Parathyroid adenoma (tissue), 2 donors: ENCODE measurements at regions not wholly inside any gene's neighbourhood (a gene's known extent, or its start where the extent isn't known, plus 50 kb on each side); places are given as distances from the start of the nearest gene placed in this dataset.

Source experiments
- H2AFZ ChIP-seq: fragments of 300-600 bp; sonication (generic); one replicate; pipeline ENCODE4 v1.7.0; 2017; ENCODE audit warnings: antibody characterized with exemption, mild to moderate bottlenecking
- H3K27ac ChIP-seq: fragments of 300-600 bp; sonication (generic); one replicate; pipeline ENCODE4 v1.7.0; 2017
- H3K27me3 ChIP-seq: fragments of 300-600 bp; sonication (generic); one replicate; pipeline ENCODE4 v1.7.0; 2017; ENCODE audit warnings: low read length; ENCODE audit not compliant: control insufficient read depth, insufficient read depth
- H3K36me3 ChIP-seq: fragments of 300-600 bp; sonication (generic); one replicate; pipeline ENCODE4 v1.7.0; 2017; ENCODE audit warnings: low read length; ENCODE audit not compliant: control insufficient read depth, insufficient read depth
- H3K4me1 ChIP-seq: fragments of 300-600 bp; sonication (generic); one replicate; pipeline ENCODE4 v1.7.0; 2017; ENCODE audit warnings: control low read depth
- H3K4me2 ChIP-seq: fragments of 300-600 bp; sonication (generic); one replicate; pipeline ENCODE4 v1.7.0; 2017; ENCODE audit warnings: low read length
- H3K4me3 ChIP-seq: fragments of 300-600 bp; sonication (generic); one replicate; pipeline ENCODE4 v1.7.0; 2017; ENCODE audit warnings: low read depth, low read length
- H3K79me2 ChIP-seq: fragments of 300-600 bp; sonication (generic); one replicate; pipeline ENCODE4 v1.7.0; 2017; ENCODE audit warnings: control low read depth
- H3K9ac ChIP-seq: fragments of 300-600 bp; sonication (generic); one replicate; pipeline ENCODE4 v1.7.0; 2017; ENCODE audit warnings: mild to moderate bottlenecking
- H3K9me3 ChIP-seq: fragments of 300-600 bp; sonication (generic); one replicate; pipeline ENCODE4 v1.7.0; 2017; ENCODE audit warnings: low read length; ENCODE audit not compliant: control insufficient read depth
- CTCF ChIP-seq: fragments of 300-600 bp; sonication (generic); IDR thresholded peaks from one replicate; pipeline ENCODE4 v1.7.0; 2017; ENCODE audit warnings: antibody characterized with exemption, mild to moderate bottlenecking
- donor health status: primary hyperparathyroidism.

GRCh38 chr19:28501976-28502375 lies 711.0 kb downstream of the UQCRFS1 start:
- Histone ChIP-seq H3K4me2 (no peak overlapping the region), H3K4me1 (no peaks in the 10 kb centered on the region), H3K9ac (no peak overlapping the region), H3K79me2 (no peaks in the 10 kb centered on the region), H3K27ac (no peak overlapping the region), H3K9me3 (no peaks in the 10 kb centered on the region), H3K27me3 (no peaks in the 10 kb centered on the region), H3K4me3 (no peak overlapping the region), H2AFZ (no peak overlapping the region), H3K36me3 (no peaks in the 10 kb centered on the region)
- no peak for TF ChIP-seq CTCF

- Histone ChIP-seq H3K9ac (no peak overlapping the region), H3K36me3 (no peaks in the 10 kb centered on the region), H3K79me2 (no peaks in the 10 kb centered on the region), H3K27ac (no peak overlapping the region), H3K27me3 (no peaks in the 10 kb centered on the region), H3K9me3 (no peaks in the 10 kb centered on the region), H3K4me3 (no peak overlapping the region), H3K4me1 (no peaks in the 10 kb centered on the region), H2AFZ (no peak overlapping the region), H3K4me2 (no peak overlapping the region)
- TF ChIP-seq CTCF: no peak
These were observed 711.8 kb downstream of the UQCRFS1 start for GRCh38 chr19:28500982-28501630.

GRCh38 chr19:28500296-28500695 lies 712.7 kb downstream of the UQCRFS1 start:
- H3K27me3 ChIP-seq: no peaks in the 10 kb centered on the region
- no peak overlapping the region for H3K4me3 ChIP-seq
- no peaks in the 10 kb centered on the region for H3K36me3 ChIP-seq
- no peaks in the 10 kb centered on the region for H3K4me1 ChIP-seq
- H3K79me2 ChIP-seq: no peaks in the 10 kb centered on the region
- no peak overlapping the region for H3K4me2 ChIP-seq
- no peak overlapping the region for H3K27ac ChIP-seq
- no peaks in the 10 kb centered on the region for H3K9me3 ChIP-seq
- H3K9ac ChIP-seq: no peak overlapping the region
- no peak overlapping the region for H2AFZ ChIP-seq
- no peak for TF ChIP-seq CTCF

- Histone ChIP-seq H3K27me3 (no peaks in the 10 kb centered on the region), H3K4me2 (no peak overlapping the region), H3K79me2 (no peaks in the 10 kb centered on the region), H3K4me1 (no peaks in the 10 kb centered on the region), H2AFZ (no peak overlapping the region), H3K9ac (no peak overlapping the region), H3K9me3 (no peaks in the 10 kb centered on the region), H3K27ac (no peak overlapping the region), H3K4me3 (no peak overlapping the region), H3K36me3 (no peaks in the 10 kb centered on the region)
- no peak for TF ChIP-seq CTCF
These were observed 714.5 kb downstream of the UQCRFS1 start for GRCh38 chr19:28498404-28498976.

- Histone ChIP-seq H3K79me2 (no peaks in the 10 kb centered on the region), H3K9ac (no peak overlapping the region), H3K27ac (no peak overlapping the region), H2AFZ (no peak overlapping the region), H3K27me3 (no peaks in the 10 kb centered on the region), H3K36me3 (no peaks in the 10 kb centered on the region), H3K4me3 (no peak overlapping the region), H3K9me3 (no peaks in the 10 kb centered on the region), H3K4me1 (no peaks in the 10 kb centered on the region), H3K4me2 (no peak overlapping the region)
- TF ChIP-seq CTCF: no peak
These were observed 715.1 kb downstream of the UQCRFS1 start for GRCh38 chr19:28497887-28498286.
